GM12878 (cell line): ENCODE measurements at regions not wholly inside any gene's neighbourhood (a gene's known extent, or its start where the extent isn't known, plus 50 kb on each side); places are given as distances from the start of the nearest gene placed in this dataset.

ENCODE experiments used
- ATAC-seq: fragments of 200-7000 bp; cut with Tn5 transposase; 3 replicates; pipeline ENCODE4 v1.9.1; 2020; ENCODE audit warnings: mild to moderate bottlenecking, moderate library complexity
- BruUV-seq: library from RNA; stranded (reverse); fragments of 400-500 nt; replicated peaks from 2 replicates; lab custom pipeline; 2021; lab: Mats Ljungman, UMichigan
- CTCF ChIA-PET: fragments of 300-600 bp; sonication (Branson Sonifier 250); formaldehyde crosslinking; extraction: SDS; loops from one replicate; lab custom pipeline; 2021; ENCODE audit warnings: inconsistent platforms; lab: Yijun Ruan, JAX
- POLR2A ChIA-PET: fragments of 350-600 bp; formaldehyde crosslinking; extraction: SDS; loops from one replicate; lab custom pipeline; 2021; ENCODE audit warnings: inconsistent platforms; lab: Charles Lee
- RAD21 ChIA-PET: fragments of 300-600 bp; sonication (Branson Sonifier 250); formaldehyde crosslinking; loops from one replicate; lab custom pipeline; 2023; ENCODE audit warnings: antibody characterized with exemption; ENCODE audit not compliant: unreplicated experiment; lab: Charles Lee
- SMC1A ChIA-PET: fragments of 300-600 bp; sonication (Branson Sonifier 250); formaldehyde crosslinking; loops from one replicate; lab custom pipeline; 2023; ENCODE audit not compliant: unreplicated experiment, uncharacterized antibody; lab: Charles Lee
- DNase-seq: peaks from one replicate; pipeline ENCODE4 v3.0.0-alpha.2; 2011; ENCODE audit warnings: low read depth, low spot score
- FAIRE-seq: peaks from 3 replicates; lab custom pipeline; 2011; peaks lifted over from hg19 to GRCh38; lab: Jason Lieb, UNC
- H2AFZ ChIP-seq: 2 replicates; pipeline ENCODE4 v1.6.0; 2011; ENCODE audit warnings: low read depth, low read length, control low read depth; ENCODE audit not compliant: control insufficient read depth
- H3K27ac ChIP-seq: 2 replicates; pipeline ENCODE4 v1.5.1; 2011; ENCODE audit warnings: control low read depth; ENCODE audit not compliant: control insufficient read depth, insufficient read depth
- H3K27me3 ChIP-seq, 2 experiments: replicated peaks in 1 of 2; 2 replicates each; pipeline versions ENCODE4 v1.6.0 to v1.6.1; 2011; ENCODE audit warnings: low read length in 1 of 2; ENCODE audit not compliant: control insufficient read depth in 2 of 2, insufficient read depth in 2 of 2
- H3K36me3 ChIP-seq, 2 experiments: 2 replicates each; pipeline ENCODE4 v1.5.1; 2011; ENCODE audit warnings: low read length in 1 of 2; ENCODE audit not compliant: control insufficient read depth in 2 of 2, insufficient read depth in 2 of 2
- H3K4me1 ChIP-seq: 2 replicates; pipeline ENCODE4 v1.6.1; 2011; ENCODE audit warnings: mild to moderate bottlenecking, low read length, moderate library complexity, mixed read lengths; ENCODE audit not compliant: control insufficient read depth, insufficient read depth
- H3K4me2 ChIP-seq: 2 replicates; pipeline ENCODE4 v1.6.0; 2011; ENCODE audit warnings: control low read depth; ENCODE audit not compliant: control insufficient read depth, insufficient read depth
- H3K4me3 ChIP-seq: fragments of 200-600 bp; sonication (generic); 2 replicates; pipeline ENCODE4 v1.5.1; 2016
- H3K79me2 ChIP-seq: 2 replicates; pipeline ENCODE4 v1.6.0; 2011; ENCODE audit warnings: low read length; ENCODE audit not compliant: control insufficient read depth, insufficient read depth
- H3K9ac ChIP-seq: 2 replicates; pipeline ENCODE4 v1.8.0; 2011; ENCODE audit warnings: low read length, control low read depth, mixed read lengths; ENCODE audit not compliant: control insufficient read depth, insufficient read depth
- H3K9me3 ChIP-seq: replicated peaks from 3 replicates; pipeline ENCODE4 v1.5.1; 2011; ENCODE audit warnings: mild to moderate bottlenecking, low read length; ENCODE audit not compliant: control insufficient read depth, insufficient read depth
- H4K20me1 ChIP-seq: 2 replicates; pipeline ENCODE4 v1.6.0; 2011; ENCODE audit not compliant: control insufficient read depth, insufficient read depth
- CTCF ChIP-seq, 3 experiments: IDR thresholded peaks in 2 of 3; conservative IDR thresholded peaks in 1 of 3; 2 replicates each; pipeline ENCODE4 v1.5.1; 2011; ENCODE audit warnings: low read depth in 3 of 3, low read length in 3 of 3, mild to moderate bottlenecking in 3 of 3, control low read depth in 2 of 3, moderate library complexity in 2 of 3, inconsistent platforms in 1 of 3, mixed read lengths in 1 of 3; ENCODE audit not compliant: control insufficient read depth in 2 of 3, insufficient read depth in 1 of 3; ENCODE audit errors: extremely low read depth in 1 of 3
- EZH2 ChIP-seq: IDR thresholded peaks from 2 replicates; pipeline ENCODE4 v1.6.1; 2012; ENCODE audit warnings: low read depth, mild to moderate bottlenecking, control low read depth, inconsistent platforms, low read length, borderline replicate concordance; ENCODE audit not compliant: control insufficient read depth
- FOXK2 ChIP-seq: fragments of 450-650 bp; IDR thresholded peaks from 2 replicates; pipeline ENCODE4 v1.6.1; 2017; ENCODE audit warnings: mild to moderate bottlenecking, moderate library complexity
- MTA2 ChIP-seq: fragments of 450-650 bp; IDR thresholded peaks from 2 replicates; pipeline ENCODE4 v1.6.1; 2016; ENCODE audit warnings: low read depth, mild to moderate bottlenecking, moderate library complexity
- NBN ChIP-seq: fragments of 450-650 bp; IDR thresholded peaks from 2 replicates; pipeline ENCODE4 v1.6.1; 2016
- NFYB ChIP-seq: IDR thresholded peaks from 2 replicates; pipeline ENCODE4 v1.6.1; 2011; ENCODE audit warnings: low read depth, mild to moderate bottlenecking, low read length, improper control_type of control experiment, moderate library complexity; ENCODE audit not compliant: insufficient read depth
- POLR2AphosphoS2 ChIP-seq: IDR thresholded peaks from 2 replicates; pipeline ENCODE4 v1.6.1; 2011; ENCODE audit warnings: low read depth, mild to moderate bottlenecking, low read length, improper control_type of control experiment, moderate library complexity
- RAD21 ChIP-seq: IDR thresholded peaks from 2 replicates; pipeline ENCODE4 v1.6.1; 2011; ENCODE audit warnings: mild to moderate bottlenecking, low read depth, low read length, moderate library complexity; ENCODE audit not compliant: insufficient read depth
- RBBP5 ChIP-seq: fragments of 200-600 bp; sonication (generic); conservative IDR thresholded peaks from 2 replicates; pipeline ENCODE4 v1.6.1; 2016
- SIN3A ChIP-seq: IDR thresholded peaks from 2 replicates; pipeline ENCODE4 v1.6.1; 2012; ENCODE audit warnings: low read depth, low read length, improper control_type of control experiment
- SMAD5 ChIP-seq: IDR thresholded peaks from 2 replicates; pipeline ENCODE4 v1.6.1; 2016; ENCODE audit warnings: antibody characterized with exemption, low read depth
- SREBF2 ChIP-seq: IDR thresholded peaks from 2 replicates; pipeline ENCODE4 v1.6.1; 2012; ENCODE audit warnings: mild to moderate bottlenecking, low read length
- STAT3 ChIP-seq: IDR thresholded peaks from 2 replicates; pipeline ENCODE4 v1.6.1; 2011; ENCODE audit warnings: low read depth, low read length, improper control_type of control experiment
- SUZ12 ChIP-seq: fragments of 200-600 bp; sonication (generic); IDR thresholded peaks from one replicate; pipeline ENCODE4 v1.6.1; 2018; ENCODE audit warnings: antibody characterized with exemption, mild to moderate bottlenecking; ENCODE audit not compliant: unreplicated experiment
- ZBED1 ChIP-seq: IDR thresholded peaks from 2 replicates; pipeline ENCODE4 v1.6.1; 2016; ENCODE audit warnings: borderline replicate concordance
- ZBTB33 ChIP-seq: fragments of 450-650 bp; IDR thresholded peaks from 2 replicates; pipeline ENCODE4 v1.6.1; 2017; ENCODE audit warnings: mild to moderate bottlenecking
- ZNF592 ChIP-seq: fragments of 450-650 bp; IDR thresholded peaks from 2 replicates; pipeline ENCODE4 v1.6.1; 2017; ENCODE audit warnings: mild to moderate bottlenecking, moderate library complexity
- WGBS: methylation state at CpG from one replicate; pipeline ENCODE4 v1.1.6; 2016; ENCODE audit warnings: low lambda C conversion rate; ENCODE audit not compliant: insufficient replicate concordance, insufficient coverage; ENCODE audit errors: missing lambda C conversion rate; 5-methylcytosine and 5-hydroxymethylcytosine counted together
- in situ Hi-C: fragments of 300-500 bp; cut with MboI; formaldehyde crosslinking; loops from 9 replicates; pipeline ENCODE4 v1.14.3; 2018; ENCODE audit warnings: mixed read lengths
- intact Hi-C: fragments of 100-400 bp; cut with micrococcal nuclease; formaldehyde crosslinking; loops from one replicate; pipeline ENCODE4 v1.14.2; 2022; ENCODE audit not compliant: unreplicated experiment

GRCh38 chr1:187816646-187817045, 987.9 kb downstream of the PLA2G4A start (continued):
- no peak for TF ChIP-seq ZNF592
- TF ChIP-seq MTA2: no peak
- TF ChIP-seq, all 136 proteins: peak for 0

- Histone ChIP-seq H4K20me1 (no peaks in the 10 kb centered on the region), H3K27ac (no peak overlapping the region), H3K9ac (no peak overlapping the region), H3K4me2 (no peak overlapping the region), H3K79me2 (no peaks in the 10 kb centered on the region), H3K36me3 (no peaks in the 10 kb centered on the region), H3K27me3 (no peaks in the 10 kb centered on the region), H3K4me3 (no peak overlapping the region), H3K4me1 (no peaks in the 10 kb centered on the region), H3K9me3 (no peaks in the 10 kb centered on the region), H2AFZ (no peak overlapping the region)
- SMC1A ChIA-PET: no interaction called here
- FAIRE-seq (no peak), ATAC-seq (peak; percentile 79), DNase-seq (no peak)
- peak in 2 of 3 experiments; percentile 16 to 31; a peak in 2 of 6 replicates for TF ChIP-seq CTCF (IDR thresholded peaks at IDR 0.05 in 2 of 3, conservative IDR thresholded peaks at IDR 0.05 in 1 of 3; ENCODE audit: control insufficient read depth in 2 of 3, extremely low read depth in 1 of 3, insufficient read depth in 1 of 3, low read depth in 3 of 3, low read length in 3 of 3)
- TF ChIP-seq ZBTB33: no peak
- TF ChIP-seq STAT3: no peak
- no peak for TF ChIP-seq SIN3A
- no peak for TF ChIP-seq RBBP5
- TF ChIP-seq SREBF2: no peak
- TF ChIP-seq SUZ12: no peak
- no peak for TF ChIP-seq POLR2AphosphoS2
- TF ChIP-seq ZBED1: no peak
- TF ChIP-seq NFYB: no peak
- TF ChIP-seq FOXK2: no peak
- TF ChIP-seq NBN: no peak
- no peak for TF ChIP-seq EZH2
- TF ChIP-seq RAD21: peak; percentile 40; the same call in 1 of the 2 replicates
- no peak for TF ChIP-seq SMAD5
- BruUV-seq: no TSS peak
- POLR2A ChIA-PET: no interaction called here
- CTCF ChIA-PET: interaction anchor here (0.5 kb wide), 1 partner anchor 27 kb away, joined by 3 read pairs; no protein-coding TSS in a partner anchor
- RAD21 ChIA-PET: no interaction called here
- in situ Hi-C loops (no loop called here), intact Hi-C loops (no loop called here)
- WGBS: 51% methylated on average over 5 of the region's 5 CpGs
Observed at GRCh38 chr1:187817782-187818181, 989.0 kb downstream of the PLA2G4A start.
